Left ventricle myocardium superior (tissue), 1 donor: ENCODE measurements at regions not wholly inside any gene's neighbourhood (a gene's known extent, or its start where the extent isn't known, plus 50 kb on each side); places are given as distances from the start of the nearest gene placed in this dataset.

Experiments
- ATAC-seq: fragments of 200-7000 bp; cut with Tn5 transposase; one replicate; pipeline ENCODE4 v1.9.1; 2020; ENCODE audit warnings: mild to moderate bottlenecking, moderate library complexity
- DNase-seq: peaks from one replicate; pipeline ENCODE4 v3.0.0-alpha.2; 2020
- intact Hi-C: fragments of 100-400 bp; cut with micrococcal nuclease; formaldehyde crosslinking; loops from one replicate; pipeline ENCODE4 v1.11.0; 2022
- donor health status: DM: no; HTN: yes; CAD: no; lungs with severe emphysema.

DNA sequence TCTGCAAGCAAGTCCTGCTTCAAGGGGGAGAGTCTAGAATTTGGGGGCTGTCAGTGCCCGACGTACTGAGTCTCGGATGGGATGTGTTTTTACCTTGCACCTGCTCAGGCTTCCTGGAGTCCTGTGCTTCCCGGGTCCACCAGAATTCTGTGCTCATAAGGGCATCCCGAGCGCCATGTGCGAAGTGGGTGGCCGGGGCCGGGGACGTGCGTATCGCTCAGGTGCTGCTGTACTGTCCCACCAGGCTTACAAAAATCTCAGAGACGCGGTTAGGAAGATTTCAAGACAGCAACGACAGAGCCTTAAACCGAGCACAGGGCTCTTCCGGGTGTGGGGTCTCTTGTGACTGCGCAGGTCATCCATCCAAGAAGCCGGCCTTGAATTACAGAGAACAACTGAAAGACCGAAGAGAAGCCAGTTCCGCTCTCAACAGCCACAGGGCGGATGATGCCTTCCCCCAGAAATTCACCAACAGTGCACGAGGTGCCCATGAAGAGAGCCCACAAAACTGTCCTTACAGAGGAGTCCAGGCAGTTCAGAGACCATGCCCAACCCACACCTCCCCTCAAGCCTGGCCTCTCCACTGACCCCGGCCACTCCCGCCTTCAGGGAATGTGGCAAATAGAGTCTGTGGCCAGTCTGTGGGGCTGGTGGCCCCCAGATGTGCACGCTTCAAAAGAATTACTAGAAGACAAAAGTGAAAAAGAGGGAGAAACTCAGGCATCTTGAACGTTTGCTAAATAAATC lies 104.7 kb downstream of the PXDC1 start:
- DNase-seq (no peak), ATAC-seq (no peak)
- intact Hi-C loops = no loop called here

- ATAC-seq (no peak), DNase-seq (no peak)
- intact Hi-C loops = no loop called here
These were observed 106.8 kb downstream of the PXDC1 start for GRCh38 chr6:3644739-3645012.

GRCh38 chr6:3643921-3644738 lies 107.4 kb downstream of the PXDC1 start:
- no peak for DNase-seq
- no peak for ATAC-seq

GRCh38 chr6:3640868-3641267 lies 110.6 kb downstream of the PXDC1 start:
- intact Hi-C loops = no loop called here
- no peak for ATAC-seq
- no peak for DNase-seq

More at GRCh38 chr6:3643921-3644738, 107.4 kb downstream of the PXDC1 start:
- intact Hi-C loops = no loop called here

DNA sequence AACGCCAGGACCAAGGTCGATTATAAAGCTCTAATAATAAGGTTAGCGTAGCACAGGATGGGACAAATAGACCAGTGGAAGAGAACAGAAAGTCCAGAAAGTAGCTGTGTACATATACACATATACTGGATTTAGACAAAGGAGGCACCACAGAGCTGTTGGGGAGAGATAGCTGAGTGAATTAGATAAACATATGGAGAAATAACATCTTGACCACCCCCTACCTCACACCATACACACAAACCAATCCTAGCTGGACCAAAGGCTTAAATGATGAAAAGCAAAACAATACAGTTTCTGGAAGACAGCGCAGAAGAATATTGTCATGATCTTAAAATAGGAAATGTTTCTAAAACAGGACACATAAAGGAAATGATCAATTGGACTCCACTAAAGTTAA lies 112.9 kb downstream of the PXDC1 start:
- intact Hi-C loops = no loop called here

GRCh38 chr6:3636060-3636459 lies 115.5 kb downstream of the PXDC1 start:
- ATAC-seq = no peak
- no peak for DNase-seq
- intact Hi-C loops = no loop called here

More for the DNA sequence above, 112.9 kb downstream of the PXDC1 start:
- ATAC-seq (no peak), DNase-seq (no peak)

GRCh38 chr6:3635482-3635881 lies 116.0 kb downstream of the PXDC1 start:
- intact Hi-C loops = no loop called here
- DNase-seq (no peak), ATAC-seq (no peak)

- intact Hi-C loops = no loop called here
- DNase-seq (no peak), ATAC-seq (no peak)
These were observed 117.2 kb downstream of the PXDC1 start for GRCh38 chr6:3634280-3634816.

DNA sequence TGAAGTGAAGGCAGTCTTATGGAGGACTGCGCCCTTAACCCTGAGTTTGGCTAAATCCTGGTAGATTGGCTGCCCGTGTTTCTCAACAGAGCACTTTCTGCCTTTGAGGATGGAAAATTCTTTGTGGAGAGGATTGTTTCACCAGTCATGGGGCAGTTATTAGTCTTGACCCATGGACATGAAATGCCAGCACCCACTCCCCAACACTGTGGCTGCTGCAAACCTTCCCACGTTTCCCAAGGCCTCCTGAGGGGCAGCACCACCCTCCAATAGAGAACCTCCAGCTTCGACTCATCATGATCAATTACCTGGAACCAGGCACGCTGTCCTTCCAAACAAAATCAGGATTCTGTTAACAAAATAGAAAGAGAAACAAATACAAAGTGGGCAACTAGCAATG lies 117.8 kb downstream of the PXDC1 start:
- intact Hi-C loops = no loop called here
- no peak for ATAC-seq
- DNase-seq = no peak

DNA sequence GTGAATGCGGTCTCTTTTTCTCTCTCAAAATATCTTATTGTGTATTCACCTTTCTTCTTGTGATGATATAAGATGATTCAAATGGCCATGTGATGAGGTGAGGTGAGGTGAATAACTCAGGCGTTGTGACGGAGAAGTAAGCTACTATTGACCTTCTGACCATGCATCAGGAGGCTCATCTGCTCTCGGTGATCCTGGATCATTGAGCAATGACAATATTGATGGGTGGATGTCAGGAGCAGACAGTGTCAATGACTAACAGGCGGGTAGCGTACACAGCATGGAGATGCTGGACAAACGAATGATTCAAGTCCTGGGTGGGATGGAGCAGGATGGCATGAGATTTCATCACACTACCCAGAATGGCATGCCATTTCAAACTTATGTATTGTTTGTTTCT lies 119.6 kb downstream of the PXDC1 start:
- intact Hi-C loops = no loop called here
- DNase-seq (no peak), ATAC-seq (no peak)

DNA sequence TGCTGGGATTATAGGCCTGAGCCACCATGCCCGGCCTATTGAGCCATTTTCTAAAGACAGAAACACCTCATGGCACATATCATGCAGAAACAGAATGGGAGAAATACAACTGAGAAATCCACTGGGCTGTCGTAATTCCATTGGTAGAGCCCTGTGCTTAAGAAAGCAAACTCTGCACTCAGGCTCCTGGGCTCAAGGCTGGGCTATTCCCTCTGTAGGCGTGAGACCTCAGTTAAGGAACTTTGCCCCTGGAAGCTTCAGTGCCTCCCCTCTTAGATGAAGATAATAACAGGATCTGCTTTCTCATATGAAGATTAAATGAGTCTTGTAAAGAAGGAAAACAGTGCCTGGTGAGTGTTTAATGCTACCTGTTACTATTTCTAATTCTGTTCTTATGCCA lies 120.3 kb downstream of the PXDC1 start:
- ATAC-seq = no peak
- intact Hi-C loops = no loop called here
- DNase-seq = no peak

- intact Hi-C loops = no loop called here
- ATAC-seq (no peak), DNase-seq (no peak)
These were observed 121.2 kb downstream of the PXDC1 start for GRCh38 chr6:3630258-3630835.

DNA sequence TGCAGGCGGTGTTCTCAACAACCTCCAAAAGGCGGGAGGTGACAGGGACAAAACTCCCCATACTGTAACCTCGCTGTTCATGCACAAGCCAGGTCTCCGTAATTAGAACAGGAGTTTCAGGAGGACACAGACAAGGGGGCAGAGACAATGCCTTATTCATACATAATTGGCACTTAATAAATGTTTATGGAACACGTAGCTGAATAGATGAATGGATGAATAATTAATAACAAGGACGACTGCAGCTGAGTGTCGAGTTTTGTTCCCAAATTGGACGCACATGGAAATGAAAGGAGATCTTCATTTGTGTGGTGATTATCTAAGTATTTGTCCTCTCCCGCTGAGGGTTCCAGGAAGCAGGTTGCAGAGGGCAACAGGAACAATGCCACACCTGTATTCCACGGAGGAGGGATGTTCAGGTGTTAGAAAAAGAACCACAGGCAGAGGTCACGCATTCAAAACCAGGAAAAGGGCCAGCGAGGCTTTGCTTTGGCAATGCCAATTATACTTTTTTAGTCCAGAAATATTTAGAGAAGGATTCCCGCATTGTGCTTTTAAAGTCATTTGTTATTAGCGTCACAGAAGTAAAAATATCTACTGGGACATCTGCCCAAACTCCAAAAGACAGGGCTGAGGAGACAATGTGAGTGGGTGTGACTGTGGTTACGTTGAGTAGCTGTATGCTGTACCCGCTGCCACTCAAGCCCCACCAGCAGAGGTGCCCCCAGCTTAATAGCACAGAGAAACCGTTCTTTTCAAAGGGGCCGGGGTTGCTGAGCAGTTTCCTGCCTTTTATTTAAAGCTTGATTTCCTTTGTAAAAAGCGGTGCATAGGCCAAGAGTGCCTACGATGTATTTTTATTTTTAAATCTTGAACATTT lies 123.3 kb downstream of the PXDC1 start:
- no peak for DNase-seq
- intact Hi-C loops = no loop called here
- ATAC-seq = no peak

DNA sequence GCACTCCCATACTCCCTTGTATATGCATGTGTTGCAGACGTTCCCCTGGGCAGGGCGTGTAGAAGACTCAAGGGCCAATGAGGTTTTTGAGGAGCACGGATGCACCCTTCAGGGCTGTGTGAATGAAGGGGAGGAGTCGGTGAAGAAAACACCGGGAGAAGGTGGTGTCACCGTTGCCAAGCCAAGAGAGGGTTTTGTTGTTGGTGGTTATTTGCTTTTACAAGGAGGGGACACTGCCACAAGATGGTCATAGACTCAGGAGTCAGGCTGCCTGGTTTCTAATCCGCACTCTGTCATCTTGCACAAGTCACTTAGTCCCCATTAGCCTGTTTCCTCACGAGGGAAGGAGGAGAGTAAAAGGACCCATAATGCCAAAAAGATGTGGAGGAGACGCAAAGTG lies 124.0 kb downstream of the PXDC1 start:
- intact Hi-C loops = no loop called here
- DNase-seq = no peak
- ATAC-seq = no peak

DNA sequence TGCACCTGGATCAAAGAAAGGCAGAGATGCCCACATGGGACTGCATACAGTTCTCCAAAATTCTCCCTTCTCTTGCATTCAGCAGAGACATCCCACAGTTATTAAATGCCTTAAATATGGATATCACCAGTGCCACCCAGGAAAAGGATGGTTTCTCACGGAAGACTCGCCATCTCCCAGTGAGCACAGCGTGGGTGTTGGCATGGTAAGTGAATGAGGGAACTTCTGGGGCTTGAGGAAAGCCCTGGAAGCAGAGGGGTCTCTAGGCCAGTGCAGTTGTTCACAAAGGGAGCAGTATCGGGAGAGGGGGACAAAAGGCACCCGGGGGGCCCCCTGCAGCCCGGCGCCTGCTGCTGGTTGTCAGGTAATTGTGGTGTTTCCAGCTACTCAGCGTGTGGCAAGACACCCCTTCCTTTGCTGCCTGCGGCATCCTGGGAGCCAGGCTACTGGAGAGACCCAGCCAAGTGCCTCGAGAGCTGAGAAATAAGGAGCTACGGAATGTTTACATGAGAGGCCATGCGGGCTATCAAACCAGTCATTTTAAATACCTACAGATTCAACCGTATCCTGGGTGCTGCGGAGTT lies 125.4 kb downstream of the PXDC1 start:
- intact Hi-C loops = no loop called here
- no peak for DNase-seq

DNA sequence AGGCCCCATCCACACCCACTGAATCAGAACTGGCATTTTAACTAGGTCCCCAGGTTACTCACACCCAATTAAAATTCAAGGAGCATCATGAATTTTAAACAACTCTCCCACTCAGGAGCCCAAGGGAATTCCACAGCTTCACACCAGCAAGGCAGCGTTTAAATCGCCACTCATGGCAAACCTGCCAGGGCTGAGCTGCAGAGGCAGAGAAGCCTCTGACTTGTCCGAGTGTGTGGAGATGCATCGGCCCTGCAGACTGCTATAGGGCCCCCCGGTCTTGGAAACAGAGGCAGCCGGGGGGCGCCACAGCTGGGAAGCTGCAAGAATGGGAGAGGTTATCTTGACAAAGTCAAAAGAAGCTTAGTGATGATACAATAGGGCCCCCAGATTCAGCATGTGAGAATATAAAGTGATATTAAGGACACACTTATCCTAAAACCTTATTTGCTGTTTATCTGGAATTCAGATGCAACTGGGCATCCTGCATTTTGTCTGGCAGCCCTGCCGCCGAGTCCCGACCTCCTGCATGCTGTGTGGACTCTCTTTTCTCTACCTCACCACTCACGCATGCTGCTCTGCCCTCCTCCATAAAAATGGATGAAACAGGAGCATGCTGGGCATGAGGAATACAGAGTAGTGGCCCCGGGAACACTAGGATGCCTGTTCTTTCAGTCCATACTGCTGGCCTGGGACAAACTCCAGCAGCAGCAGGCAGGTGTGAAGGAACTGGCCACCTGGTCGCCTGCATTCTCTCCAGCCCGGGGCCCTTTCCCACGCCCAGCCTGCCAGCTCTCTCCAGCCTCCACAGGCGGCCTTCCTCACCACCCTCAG lies 126.1 kb downstream of the PXDC1 start:
- no peak for DNase-seq
- no peak for ATAC-seq
- intact Hi-C loops = no loop called here

More for the DNA sequence above, 125.4 kb downstream of the PXDC1 start:
- no peak for ATAC-seq

GRCh38 chr6:3624250-3625136 lies 127.0 kb downstream of the PXDC1 start:
- ATAC-seq = no peak
- no peak for DNase-seq
- intact Hi-C loops = no loop called here
